DMS 273 (cell line): ENCODE measurements at regions not wholly inside any gene's neighbourhood (a gene's known extent, or its start where the extent isn't known, plus 50 kb on each side); places are given as distances from the start of the nearest gene placed in this dataset.

Experiments used
- DNase-seq: peaks from one replicate; lab custom pipeline; 2025; ENCODE audit not compliant: unreplicated experiment; lab: John Stamatoyannopoulos, UW

DNA sequence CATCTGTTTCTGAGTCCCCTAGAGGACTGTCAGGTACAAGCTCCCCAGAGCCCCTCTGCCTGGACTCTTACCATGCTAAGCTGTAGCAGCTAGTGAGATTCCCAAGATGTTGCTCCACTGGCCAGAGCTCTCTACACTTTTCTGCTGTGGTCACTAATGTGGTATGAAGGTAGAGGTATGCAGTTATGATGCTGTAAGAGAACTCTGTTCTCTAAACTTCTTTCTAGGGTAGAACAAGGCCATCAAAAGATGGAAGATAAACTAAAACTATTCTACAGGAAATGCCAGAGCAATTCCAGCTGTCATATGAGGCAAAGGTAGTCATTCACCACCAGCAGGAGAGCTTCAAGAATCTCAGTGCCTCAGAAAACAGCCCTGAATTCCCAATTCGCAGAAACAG is 517.4 kb upstream of the ARRDC4 start:
- no peak for DNase-seq

GRCh38 chr15:97446138-97446537 is 514.4 kb upstream of the ARRDC4 start:
- DNase-seq, result no peak

DNA sequence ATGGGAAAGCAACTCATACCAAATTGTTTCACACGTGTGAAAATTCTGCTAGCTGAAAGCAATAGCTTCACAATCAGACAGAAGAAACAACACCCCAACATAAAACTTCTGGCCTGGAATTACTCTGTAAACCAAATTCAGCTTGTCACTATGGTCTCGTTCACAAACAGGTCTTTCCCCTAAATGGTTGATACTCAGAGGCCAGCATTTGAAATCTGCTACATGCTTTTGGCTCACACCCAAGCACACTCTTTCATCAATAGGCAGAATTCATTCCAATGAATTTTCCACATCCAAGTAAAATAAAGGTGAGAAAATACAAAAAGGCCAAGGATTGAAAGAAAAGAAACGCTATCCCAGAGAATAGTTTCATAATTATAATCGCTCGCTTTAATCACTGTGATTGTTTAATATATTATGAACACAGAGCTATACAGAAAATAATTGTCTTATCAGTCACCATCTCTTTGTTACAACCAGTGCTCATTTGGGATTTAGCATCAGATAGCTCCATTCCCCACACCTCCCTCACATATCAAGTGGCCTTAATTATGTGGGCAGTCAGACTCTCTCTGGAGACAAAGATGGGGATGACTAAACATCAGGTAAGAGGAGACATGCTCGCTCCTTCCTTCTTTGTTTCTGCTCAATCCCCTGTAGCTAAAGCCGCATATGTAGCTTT is 503.8 kb upstream of the ARRDC4 start:
- DNase-seq, result no peak

DNA sequence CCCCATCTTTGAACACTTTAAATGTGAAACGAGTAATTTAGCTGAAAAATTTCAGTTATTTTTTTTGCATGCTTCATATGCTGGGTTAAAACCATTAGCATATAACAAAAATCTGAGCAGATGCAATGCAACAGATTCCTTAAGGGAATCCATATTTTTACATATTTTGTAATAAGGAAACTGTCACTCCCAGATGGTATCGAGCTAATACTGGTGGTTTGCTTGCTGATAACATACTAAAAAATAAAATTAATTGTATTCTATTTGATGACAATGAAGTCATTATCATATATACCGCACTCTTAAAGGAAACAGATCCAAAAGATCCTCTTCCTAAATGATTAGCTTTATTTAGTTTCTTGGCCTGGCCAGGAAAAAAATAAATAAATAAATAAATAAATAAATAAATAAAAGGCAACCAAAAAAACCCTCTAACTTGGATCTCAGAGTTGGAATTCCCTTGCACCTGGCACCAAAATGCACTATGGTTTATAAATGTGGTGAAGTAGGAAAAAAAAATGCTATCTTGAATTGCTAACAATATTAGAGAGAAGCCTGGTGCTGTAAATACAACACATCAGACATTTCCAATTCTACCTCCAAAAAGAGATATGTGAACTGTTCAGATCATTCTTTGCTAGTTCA is 503.2 kb upstream of the ARRDC4 start:
- DNase-seq, result no peak

GRCh38 chr15:97459771-97460170 is 500.7 kb upstream of the ARRDC4 start:
- no peak for DNase-seq

DNA sequence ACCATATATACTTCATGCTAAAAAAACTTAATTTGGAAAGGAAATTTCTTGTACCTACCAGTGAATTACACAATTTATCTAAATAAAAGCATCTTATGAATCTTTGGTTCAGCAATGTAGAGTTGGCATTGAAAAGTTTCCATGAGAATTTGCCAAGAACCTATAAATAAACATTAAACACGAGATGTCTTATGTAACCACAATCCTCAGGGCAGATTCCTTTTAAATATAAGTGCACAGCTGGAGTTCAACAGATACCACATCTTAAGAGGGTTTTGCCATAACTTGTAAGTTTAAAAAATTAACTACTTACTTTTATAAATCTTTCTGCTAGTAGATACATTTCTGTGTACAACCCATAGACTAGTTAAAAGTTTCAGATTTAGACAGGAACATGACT is 499.3 kb upstream of the ARRDC4 start:
- no peak for DNase-seq

GRCh38 chr15:97463696-97464095 is 496.8 kb upstream of the ARRDC4 start:
- DNase-seq, result no peak

DNA sequence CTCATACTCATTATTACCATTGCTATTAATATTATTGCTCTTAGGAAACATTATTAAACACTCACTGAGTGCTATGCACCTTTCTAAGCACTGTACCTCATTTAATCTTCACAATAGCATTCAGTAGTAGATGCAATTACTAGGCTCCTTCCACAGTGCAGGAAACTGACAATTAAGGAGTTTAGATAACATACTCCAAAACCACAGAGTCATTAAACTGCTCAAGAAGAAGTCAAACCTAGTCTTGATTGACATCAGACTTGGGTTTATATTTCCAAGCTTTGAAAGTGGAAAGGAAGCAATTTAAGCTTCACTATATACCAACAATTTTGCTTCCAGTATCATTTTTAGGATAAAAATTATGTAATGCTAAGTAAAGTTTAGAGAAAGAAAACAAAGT is 490.1 kb upstream of the ARRDC4 start:
- no peak for DNase-seq

DNA sequence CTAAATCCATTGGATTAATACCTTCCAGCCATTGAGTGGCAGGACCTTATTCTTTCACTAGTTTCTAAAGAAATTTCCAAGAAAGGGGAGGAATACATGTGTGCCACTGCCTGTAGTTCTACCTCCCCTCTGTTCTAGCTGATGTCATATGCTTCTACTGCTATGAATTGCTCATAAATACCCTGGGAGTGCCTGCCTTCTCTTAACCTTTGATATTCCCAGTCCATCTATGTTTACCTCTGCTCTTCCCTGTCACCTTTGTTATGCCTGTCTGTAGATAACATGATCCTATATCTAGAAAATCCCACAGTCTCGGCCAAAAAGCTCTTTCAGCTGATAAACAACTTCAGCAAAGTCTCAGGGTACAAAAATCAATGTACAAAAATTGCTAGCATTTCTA is 486.9 kb upstream of the ARRDC4 start:
- no peak for DNase-seq

- DNase-seq, result no peak
Observed at GRCh38 chr15:97479957-97480356, 480.5 kb upstream of the ARRDC4 start.

DNA sequence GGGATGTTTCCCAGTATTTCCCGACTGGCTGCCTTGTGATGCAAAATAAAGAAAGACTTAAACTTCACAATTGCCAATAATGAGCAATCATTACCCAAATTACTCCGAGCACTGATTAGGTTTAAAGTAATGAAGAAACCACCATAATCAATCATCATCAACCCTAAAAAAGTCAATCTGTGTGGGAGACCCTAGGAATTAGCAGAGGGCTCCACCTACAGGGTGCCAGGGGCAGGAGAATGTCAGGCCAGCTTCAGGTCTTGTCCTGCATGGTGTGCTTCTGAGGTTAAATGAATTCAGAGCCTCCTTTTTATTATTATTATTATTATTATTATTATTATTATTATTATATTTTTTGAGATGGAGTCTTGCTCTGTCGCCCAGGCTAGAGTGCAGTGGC is 478.0 kb upstream of the ARRDC4 start:
- no peak for DNase-seq

GRCh38 chr15:97483232-97483631 is 477.3 kb upstream of the ARRDC4 start:
- no peak for DNase-seq

- DNase-seq, result no peak
Observed at GRCh38 chr15:97490429-97490828, 470.1 kb upstream of the ARRDC4 start.

GRCh38 chr15:97501291-97501690 is 459.2 kb upstream of the ARRDC4 start:
- no peak for DNase-seq

GRCh38 chr15:97502038-97502437 is 458.5 kb upstream of the ARRDC4 start:
- DNase-seq, result no peak

- no peak for DNase-seq
Observed at GRCh38 chr15:97504031-97504792, 456.3 kb upstream of the ARRDC4 start.

DNA sequence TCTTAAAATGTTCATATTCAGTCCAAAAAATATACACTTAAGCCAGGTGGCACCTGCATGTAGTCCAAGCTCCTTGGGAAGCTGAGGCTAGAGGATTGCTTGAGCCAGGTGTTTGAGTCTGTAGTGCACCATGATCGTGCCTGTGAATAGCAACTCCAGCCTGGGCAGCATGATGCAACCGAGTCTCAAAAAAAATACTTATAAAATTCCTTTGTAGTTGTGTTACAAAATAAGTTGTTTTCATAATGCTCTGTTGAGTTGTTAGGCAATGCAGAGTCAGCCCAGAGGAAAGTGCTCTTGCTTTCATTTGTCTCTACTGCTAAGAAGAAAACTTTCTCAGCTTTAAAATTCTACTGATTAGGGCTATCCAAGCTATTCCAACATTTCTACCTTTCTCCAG is 442.8 kb upstream of the ARRDC4 start:
- no peak for DNase-seq

DNA sequence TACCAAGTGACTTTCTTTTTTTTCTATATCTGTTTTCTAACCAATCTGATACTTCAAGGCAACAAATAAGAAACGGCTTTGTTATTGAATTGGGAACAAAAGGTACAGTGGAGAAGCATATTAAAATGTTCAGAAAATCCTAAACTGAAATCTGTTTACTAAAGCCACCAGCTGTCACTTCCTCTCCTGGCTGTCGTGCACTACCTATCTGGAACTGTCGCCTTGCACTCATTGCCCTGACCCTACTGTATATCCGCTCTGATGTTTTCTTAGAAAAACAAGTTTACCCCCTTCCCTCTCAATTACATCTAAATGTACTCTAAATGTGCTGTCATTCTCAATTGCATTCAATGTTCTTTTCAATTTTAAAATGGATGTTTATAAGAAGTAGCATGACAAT is 439.8 kb upstream of the ARRDC4 start:
- DNase-seq, result no peak

DNA sequence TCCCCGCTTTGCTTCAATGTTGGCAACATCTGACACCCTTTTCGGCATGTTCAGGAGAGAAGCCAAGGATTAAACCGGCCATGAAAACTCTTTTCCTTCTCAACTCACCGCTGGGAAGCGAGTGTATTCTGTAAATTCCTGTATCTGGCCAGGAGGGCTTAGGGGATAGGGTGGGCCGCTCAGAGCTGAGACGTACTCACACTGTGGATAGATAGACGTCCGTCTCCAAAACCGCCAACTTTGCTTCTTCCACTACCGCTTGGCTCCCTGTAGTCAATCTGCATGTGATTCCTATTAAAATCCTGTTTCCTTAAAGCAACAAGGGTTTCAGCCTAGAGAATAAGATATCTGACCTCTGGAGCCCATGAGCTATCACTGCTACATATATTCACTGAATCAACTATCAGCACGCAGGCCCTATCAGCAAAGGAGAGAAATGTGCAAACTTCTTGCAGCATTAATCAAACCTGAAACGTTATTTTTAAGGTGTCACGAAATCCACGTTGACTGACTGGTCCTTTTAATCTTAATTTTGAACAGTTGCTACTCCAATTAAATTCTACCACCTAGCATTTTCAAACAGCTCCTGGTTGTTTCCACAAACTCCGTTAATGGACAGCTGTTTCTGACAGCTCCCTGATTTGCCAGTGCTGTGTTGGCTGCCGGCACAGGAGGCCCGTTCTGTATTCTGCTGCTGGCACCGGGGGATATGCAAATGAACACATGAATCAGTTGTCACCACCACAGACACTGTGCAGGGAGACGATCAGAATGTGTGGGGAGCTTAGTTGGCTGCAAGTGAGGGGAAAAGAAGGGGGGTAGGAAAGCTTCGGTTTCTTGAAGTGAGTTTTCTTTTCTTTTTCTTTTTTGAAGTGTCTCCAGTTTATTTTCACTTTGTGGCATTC is 438.9 kb upstream of the ARRDC4 start:
- DNase-seq, result no peak

GRCh38 chr15:97522347-97522746 is 438.2 kb upstream of the ARRDC4 start:
- no peak for DNase-seq

DNA sequence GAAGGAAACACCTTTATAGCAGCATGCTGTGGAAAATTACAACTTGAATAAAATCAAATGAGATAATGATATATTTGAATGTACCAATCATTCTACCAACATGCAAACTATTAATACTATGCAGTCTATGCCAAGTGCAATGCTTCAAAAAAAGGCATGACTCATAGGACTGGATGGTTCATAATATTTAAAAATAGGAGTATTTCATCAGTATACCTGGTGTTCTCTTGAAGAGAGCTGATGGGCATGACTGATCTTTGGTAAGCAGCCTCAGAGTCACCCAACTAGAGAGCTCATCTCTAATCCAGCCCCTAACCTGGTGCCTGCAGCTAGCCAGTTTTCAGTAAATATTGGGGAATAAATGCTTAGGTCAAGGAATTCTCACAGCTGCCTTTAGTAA is 434.7 kb upstream of the ARRDC4 start:
- no peak for DNase-seq
